Activated CD4-positive, alpha-beta T cell treated with anti-CD3 and anti-CD28 coated beads, Interleukin-2, amount 10 ng/mL, durations not matched to agents 7 days and 5 days (primary cell): ENCODE measurements at regions not wholly inside any gene's neighbourhood (a gene's known extent, or its start where the extent isn't known, plus 50 kb on each side); places are given as distances from the start of the nearest gene placed in this dataset.

Experiments used
- CTCF ChIA-PET: fragments of 350-600 bp; sonication (Branson Sonifier 250); formaldehyde crosslinking; loops from one replicate; lab custom pipeline; 2021; ENCODE audit warnings: antibody characterized with exemption; lab: Charles Lee
- POLR2A ChIA-PET: fragments of 350-600 bp; sonication (Branson Sonifier 250); formaldehyde crosslinking; loops from one replicate; lab custom pipeline; 2021; ENCODE audit warnings: antibody characterized with exemption; lab: Charles Lee
- DNase-seq: peaks from one replicate; pipeline ENCODE4 v3.0.0-alpha.2; 2020
- H3K27ac Mint-ChIP-seq: one replicate; pipeline ENCODE4 v1.8.0; 2021; ENCODE audit warnings: mild to moderate bottlenecking, moderate library complexity, mixed read lengths
- H3K27me3 Mint-ChIP-seq: one replicate; pipeline ENCODE4 v1.8.0; 2021; ENCODE audit warnings: mixed read lengths
- H3K36me3 Mint-ChIP-seq: one replicate; pipeline ENCODE4 v1.8.0; 2021; ENCODE audit warnings: low read depth, mixed read lengths
- H3K4me1 Mint-ChIP-seq: one replicate; pipeline ENCODE4 v1.8.0; 2021; ENCODE audit warnings: mixed read lengths
- H3K4me3 Mint-ChIP-seq: one replicate; pipeline ENCODE4 v1.8.0; 2021; ENCODE audit warnings: mild to moderate bottlenecking, moderate library complexity, mixed read lengths
- H3K9me3 Mint-ChIP-seq: one replicate; pipeline ENCODE4 v1.8.0; 2021; ENCODE audit warnings: mixed read lengths

DNA sequence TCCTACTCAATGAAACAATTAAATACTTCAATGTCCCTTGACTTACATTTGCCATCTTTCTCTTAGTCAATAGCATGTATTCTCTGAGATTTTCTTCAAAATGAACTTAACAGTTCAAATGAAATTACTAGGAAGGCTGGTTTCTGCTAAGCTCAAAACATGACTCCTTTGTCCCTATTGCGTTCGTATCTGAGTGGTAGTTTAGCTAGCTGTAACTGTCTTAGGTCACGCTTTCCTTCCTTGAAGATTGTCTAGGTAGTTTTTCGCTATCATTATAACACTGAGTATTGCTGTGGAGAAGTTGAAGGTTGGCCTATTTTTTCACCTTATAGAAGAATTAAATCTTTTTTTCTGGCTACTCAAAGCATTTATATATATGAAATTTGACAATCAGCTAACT, 1535.2 kb downstream of the PLA2G4A start:
- no peaks in the 10 kb centered on the region for H3K36me3 Mint-ChIP-seq
- POLR2A ChIA-PET: no interaction called here
- CTCF ChIA-PET: no interaction called here
- DNase-seq: no peak
- H3K27ac Mint-ChIP-seq: no peak overlapping the region
- H3K9me3 Mint-ChIP-seq: peaks cover 3% of the 10 kb centered on the region
- no peaks in the 10 kb centered on the region for H3K27me3 Mint-ChIP-seq
- H3K4me3 Mint-ChIP-seq: no peak overlapping the region
- no peaks in the 10 kb centered on the region for H3K4me1 Mint-ChIP-seq

DNA sequence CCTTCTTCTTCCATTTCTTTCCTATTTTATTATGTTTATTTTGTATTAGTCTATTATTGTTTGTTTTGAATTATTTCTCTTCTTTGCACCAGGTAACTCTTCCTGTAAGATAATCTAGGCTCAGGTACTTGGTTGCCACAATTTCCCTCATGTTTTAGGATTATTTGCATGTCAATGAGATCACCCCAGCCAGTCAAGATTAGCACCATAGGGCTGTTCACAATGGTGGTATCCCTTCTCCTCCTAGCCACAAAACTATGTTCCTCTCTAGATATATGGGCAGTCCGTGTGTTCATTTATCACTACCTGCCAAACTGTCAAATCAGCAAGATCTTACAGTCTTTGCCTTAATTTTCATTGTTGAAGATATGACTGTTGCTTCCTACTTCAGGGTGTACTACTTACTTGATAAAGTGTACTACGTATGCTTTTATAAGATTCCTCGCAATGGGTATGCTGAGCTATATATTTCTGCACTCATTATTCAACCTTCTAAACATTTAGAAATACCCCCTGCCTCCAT, 1536.2 kb downstream of the PLA2G4A start:
- Mint-ChIP-seq H3K27me3 (no peaks in the 10 kb centered on the region), H3K36me3 (no peaks in the 10 kb centered on the region), H3K4me3 (no peak overlapping the region), H3K27ac (no peak overlapping the region), H3K4me1 (no peaks in the 10 kb centered on the region), H3K9me3 (no peaks in the 10 kb centered on the region)
- no peak for DNase-seq
- CTCF ChIA-PET: no interaction called here
- POLR2A ChIA-PET: no interaction called here

DNA sequence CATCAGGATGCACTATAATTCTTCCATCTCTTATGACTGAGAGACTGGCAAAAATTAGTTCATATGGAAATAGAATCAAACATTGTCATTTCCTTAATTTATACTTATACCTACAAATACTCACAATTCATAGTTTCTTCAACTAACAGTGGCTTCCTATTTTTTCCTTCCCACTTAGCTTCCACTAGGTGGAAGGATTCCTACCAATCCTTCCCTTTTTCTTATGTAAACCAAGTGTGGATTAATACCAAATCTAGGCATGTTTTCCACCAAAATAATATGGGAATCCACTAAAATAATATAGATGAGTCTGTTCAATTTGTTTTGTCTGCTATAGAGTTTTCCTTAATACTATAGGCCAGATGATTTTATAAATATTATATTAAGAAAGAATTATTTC, 1537.1 kb downstream of the PLA2G4A start:
- DNase-seq: no peak
- ChIA-PET POLR2A (no interaction called here), CTCF (no interaction called here)
- no peaks in the 10 kb centered on the region for H3K4me1 Mint-ChIP-seq
- no peaks in the 10 kb centered on the region for H3K9me3 Mint-ChIP-seq
- H3K27me3 Mint-ChIP-seq: no peaks in the 10 kb centered on the region
- no peak overlapping the region for H3K4me3 Mint-ChIP-seq
- no peaks in the 10 kb centered on the region for H3K36me3 Mint-ChIP-seq
- no peak overlapping the region for H3K27ac Mint-ChIP-seq

DNA sequence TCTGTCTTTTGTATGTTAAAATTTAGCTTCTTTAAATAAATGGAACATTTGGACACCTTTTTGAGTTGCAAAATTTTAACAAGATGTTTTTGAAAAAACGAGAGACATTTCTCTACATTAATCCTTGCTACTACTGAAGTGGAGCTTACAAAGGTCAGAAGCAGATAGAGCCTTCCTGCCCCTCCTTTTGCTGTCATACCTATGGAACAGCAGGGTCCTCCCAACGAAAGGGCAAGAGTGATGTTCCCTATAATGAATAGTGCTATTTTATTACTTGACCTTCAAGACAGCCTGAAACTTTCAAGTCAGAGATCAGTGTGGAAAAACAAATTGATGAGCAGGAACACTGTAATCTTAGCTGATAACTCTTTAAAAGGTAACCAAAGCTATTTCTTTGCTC, 1538.9 kb downstream of the PLA2G4A start:
- H3K27me3 Mint-ChIP-seq: no peaks in the 10 kb centered on the region
- no peak overlapping the region for H3K27ac Mint-ChIP-seq
- H3K9me3 Mint-ChIP-seq: peaks cover 2% of the 10 kb centered on the region
- CTCF ChIA-PET: no interaction called here
- POLR2A ChIA-PET: no interaction called here
- H3K4me3 Mint-ChIP-seq: no peak overlapping the region
- no peak for DNase-seq
- no peaks in the 10 kb centered on the region for H3K4me1 Mint-ChIP-seq
- no peaks in the 10 kb centered on the region for H3K36me3 Mint-ChIP-seq

DNA sequence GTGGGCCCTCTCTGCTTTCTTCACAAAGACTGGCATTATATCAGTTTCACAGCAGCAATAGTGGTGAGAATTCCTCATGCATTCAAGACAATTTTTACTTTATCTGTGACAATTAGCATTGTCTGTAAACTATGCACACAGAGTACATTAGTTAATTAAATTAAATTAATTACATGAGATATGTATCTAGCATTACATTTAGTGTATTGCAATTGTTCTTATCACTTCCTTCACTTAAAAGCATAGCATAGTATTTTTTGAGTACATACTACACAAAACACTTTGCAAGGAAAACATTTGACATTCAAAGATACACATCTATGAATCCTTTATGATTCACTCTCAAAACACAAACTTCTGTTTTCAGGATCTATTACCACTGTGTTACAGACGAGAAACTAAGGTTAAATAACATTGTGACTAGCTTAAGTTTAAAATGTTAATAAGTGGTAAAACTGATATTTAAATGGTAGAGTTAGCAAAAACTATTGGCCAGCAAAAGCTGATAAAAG, 1542.6 kb downstream of the PLA2G4A start:
- CTCF ChIA-PET: no interaction called here

DNA sequence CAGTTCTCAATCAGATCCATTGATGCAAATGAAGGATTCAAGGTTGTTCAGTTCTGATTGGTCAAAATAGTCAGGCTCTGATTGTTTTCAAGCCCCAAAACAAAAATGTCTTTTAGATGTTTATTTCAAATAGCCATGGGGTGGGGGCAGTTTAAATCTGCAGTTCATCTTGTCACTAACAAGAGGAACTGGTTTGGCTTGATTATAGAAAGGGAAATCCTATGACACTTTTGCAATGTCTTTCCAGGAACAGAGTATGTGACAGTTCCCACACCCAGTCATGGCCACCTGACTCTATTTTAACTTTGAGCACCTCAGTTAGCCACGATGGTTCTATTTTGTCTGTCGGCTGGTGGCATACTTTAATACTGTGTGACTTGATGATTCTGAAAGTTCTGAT, 1544.1 kb downstream of the PLA2G4A start:
- Mint-ChIP-seq H3K4me3 (no peak overlapping the region), H3K27me3 (no peaks in the 10 kb centered on the region), H3K9me3 (peaks cover 6% of the 10 kb centered on the region), H3K27ac (no peak overlapping the region), H3K36me3 (no peaks in the 10 kb centered on the region), H3K4me1 (no peaks in the 10 kb centered on the region)
- ChIA-PET POLR2A (no interaction called here), CTCF (no interaction called here)
- no peak for DNase-seq

More for the DNA sequence above, 1542.6 kb downstream of the PLA2G4A start:
- POLR2A ChIA-PET: no interaction called here
- Mint-ChIP-seq H3K36me3 (no peaks in the 10 kb centered on the region), H3K9me3 (peaks cover 6% of the 10 kb centered on the region), H3K27me3 (no peaks in the 10 kb centered on the region), H3K4me1 (no peaks in the 10 kb centered on the region), H3K27ac (no peak overlapping the region), H3K4me3 (no peak overlapping the region)
- no peak for DNase-seq

DNA sequence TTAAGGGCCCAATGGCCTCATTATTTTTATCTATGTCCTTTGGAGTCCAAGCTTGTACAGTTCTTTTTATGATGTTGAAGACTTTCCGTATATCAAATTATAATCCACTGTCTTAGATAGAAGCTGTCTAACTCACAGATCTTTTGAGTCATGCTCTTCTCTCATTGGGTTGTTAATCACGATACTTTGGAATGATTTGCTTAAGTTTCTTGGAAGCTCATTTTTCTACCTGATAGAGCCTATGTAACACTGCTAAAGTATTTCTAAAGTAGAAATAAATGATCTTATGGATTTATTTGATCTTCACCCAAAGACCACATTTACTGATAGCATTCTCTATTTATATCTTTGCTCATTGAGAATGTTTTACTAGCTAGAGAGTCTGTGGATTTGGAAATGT, 1554.1 kb downstream of the PLA2G4A start:
- POLR2A ChIA-PET: no interaction called here
- H3K27me3 Mint-ChIP-seq: no peaks in the 10 kb centered on the region
- no peaks in the 10 kb centered on the region for H3K36me3 Mint-ChIP-seq
- H3K27ac Mint-ChIP-seq: no peak overlapping the region
- no peaks in the 10 kb centered on the region for H3K4me1 Mint-ChIP-seq
- H3K9me3 Mint-ChIP-seq: peaks cover 4% of the 10 kb centered on the region
- H3K4me3 Mint-ChIP-seq: no peak overlapping the region
- CTCF ChIA-PET: no interaction called here
- DNase-seq: no peak

DNA sequence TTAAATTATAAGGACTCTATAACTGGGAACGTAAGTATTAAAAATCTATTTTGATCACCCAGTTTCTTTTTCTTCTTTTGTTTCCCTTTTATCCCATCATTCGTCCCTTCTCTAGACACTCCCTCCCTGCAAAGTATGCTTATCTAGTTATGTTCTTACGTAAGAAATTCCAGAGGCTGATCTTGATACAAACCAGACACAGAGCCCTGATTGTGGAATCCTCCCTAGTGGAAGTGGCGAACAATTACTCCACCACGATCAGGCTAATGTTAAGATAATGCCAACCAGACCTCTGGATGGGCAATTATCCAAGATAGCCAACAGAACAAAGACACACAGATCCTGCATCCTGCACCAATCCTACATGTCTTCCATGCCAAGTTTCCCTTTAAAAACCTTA, 1557.4 kb downstream of the PLA2G4A start:
- Mint-ChIP-seq H3K4me1 (no peaks in the 10 kb centered on the region), H3K4me3 (no peak overlapping the region), H3K27me3 (no peaks in the 10 kb centered on the region), H3K36me3 (no peaks in the 10 kb centered on the region), H3K9me3 (peaks cover 7% of the 10 kb centered on the region), H3K27ac (no peak overlapping the region)
- CTCF ChIA-PET: no interaction called here
- POLR2A ChIA-PET: no interaction called here
- no peak for DNase-seq

DNA sequence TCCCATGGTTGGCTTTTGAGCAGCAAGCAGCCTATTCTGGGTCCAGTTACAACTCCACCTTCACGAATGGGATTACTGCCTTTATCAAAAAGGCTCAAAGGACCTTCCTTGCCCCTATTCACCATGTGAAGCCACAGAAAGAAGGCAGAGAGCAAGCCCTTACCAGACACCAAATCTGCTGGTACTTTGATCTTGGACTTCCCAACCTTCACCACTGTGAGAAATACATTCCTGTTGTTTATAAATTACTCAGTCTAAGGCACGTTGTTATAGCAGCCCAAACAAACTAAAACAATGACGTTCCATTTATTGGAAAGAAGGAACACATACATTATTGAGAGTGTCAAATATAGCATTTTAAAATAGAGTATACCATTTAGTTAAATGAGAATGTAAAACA, 1557.9 kb downstream of the PLA2G4A start:
- ChIA-PET POLR2A (no interaction called here), CTCF (no interaction called here)
- peaks cover 7% of the 10 kb centered on the region for H3K9me3 Mint-ChIP-seq
- no peaks in the 10 kb centered on the region for H3K4me1 Mint-ChIP-seq
- no peak overlapping the region for H3K27ac Mint-ChIP-seq
- no peak for DNase-seq
- no peaks in the 10 kb centered on the region for H3K36me3 Mint-ChIP-seq
- no peaks in the 10 kb centered on the region for H3K27me3 Mint-ChIP-seq
- H3K4me3 Mint-ChIP-seq: no peak overlapping the region

DNA sequence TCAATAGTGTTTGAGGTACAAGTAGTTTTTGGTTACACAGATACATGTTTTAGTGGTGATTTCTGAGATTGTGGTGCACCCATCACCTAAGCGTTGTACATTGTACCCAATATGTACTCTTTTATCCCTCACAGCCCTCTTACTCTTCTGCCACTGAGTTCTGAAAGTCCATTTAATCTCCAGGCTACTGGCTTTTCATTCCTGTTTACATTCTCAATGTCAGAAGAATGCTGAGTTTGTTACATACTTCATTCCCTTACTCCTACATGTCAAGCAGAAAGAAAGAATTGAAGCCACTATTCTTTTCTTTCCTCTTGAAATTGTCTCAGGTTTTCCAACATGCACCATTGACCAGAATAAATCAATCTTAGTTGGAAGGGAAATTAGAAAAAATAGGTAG, 1565.9 kb downstream of the PLA2G4A start:
- ChIA-PET POLR2A (no interaction called here), CTCF (no interaction called here)
- Mint-ChIP-seq H3K36me3 (no peaks in the 10 kb centered on the region), H3K4me3 (no peak overlapping the region), H3K27me3 (no peaks in the 10 kb centered on the region), H3K9me3 (peaks cover 3% of the 10 kb centered on the region), H3K4me1 (no peaks in the 10 kb centered on the region), H3K27ac (no peak overlapping the region)
- DNase-seq: no peak

DNA sequence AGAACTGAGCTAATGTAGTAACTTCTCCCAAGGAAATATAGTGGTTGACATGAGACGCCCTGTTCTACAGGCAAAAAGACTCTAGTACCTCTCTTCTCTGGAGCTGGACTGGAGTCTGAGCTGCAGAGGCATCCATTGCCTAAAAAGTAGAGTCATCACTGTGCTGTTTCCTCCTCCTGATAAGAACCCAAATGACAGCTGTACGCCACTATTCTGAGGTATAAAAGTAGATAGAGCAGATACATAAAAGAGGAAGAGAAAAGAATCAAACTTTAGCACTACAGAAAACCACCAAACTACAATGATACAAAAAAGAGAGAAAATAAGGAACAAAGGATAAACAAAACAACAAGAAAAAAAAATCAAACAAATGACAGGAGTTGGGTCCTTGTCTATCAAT, 1568.8 kb downstream of the PLA2G4A start:
- H3K4me3 Mint-ChIP-seq: no peak overlapping the region
- no peaks in the 10 kb centered on the region for H3K27me3 Mint-ChIP-seq
- ChIA-PET POLR2A (no interaction called here), CTCF (no interaction called here)
- no peaks in the 10 kb centered on the region for H3K4me1 Mint-ChIP-seq
- DNase-seq: no peak
- H3K27ac Mint-ChIP-seq: no peak overlapping the region
- peaks cover 3% of the 10 kb centered on the region for H3K9me3 Mint-ChIP-seq
- H3K36me3 Mint-ChIP-seq: no peaks in the 10 kb centered on the region

DNA sequence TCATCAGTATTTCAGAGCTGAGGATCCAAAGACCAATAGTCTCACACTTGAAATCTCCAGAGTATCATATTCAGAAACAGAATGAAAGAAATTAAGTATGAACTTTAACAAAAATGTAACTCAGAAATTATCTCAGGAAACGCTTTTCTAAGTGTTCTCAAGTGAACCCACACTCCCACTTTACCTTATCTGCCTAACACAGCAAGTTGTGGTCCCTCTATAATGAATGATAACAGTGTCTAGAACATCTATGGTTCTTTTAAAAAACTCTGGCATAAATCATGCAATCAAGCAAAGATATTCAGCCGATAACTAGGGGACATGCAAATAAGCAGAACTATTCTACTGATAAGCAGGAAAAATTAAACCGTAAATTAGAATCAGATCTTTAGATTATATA, 1574.2 kb downstream of the PLA2G4A start:
- H3K4me3 Mint-ChIP-seq: no peak overlapping the region
- H3K9me3 Mint-ChIP-seq: no peaks in the 10 kb centered on the region
- no peaks in the 10 kb centered on the region for H3K4me1 Mint-ChIP-seq
- POLR2A ChIA-PET: no interaction called here
- no peaks in the 10 kb centered on the region for H3K27me3 Mint-ChIP-seq
- no peak overlapping the region for H3K27ac Mint-ChIP-seq
- no peak for DNase-seq
- H3K36me3 Mint-ChIP-seq: no peaks in the 10 kb centered on the region
- CTCF ChIA-PET: no interaction called here

DNA sequence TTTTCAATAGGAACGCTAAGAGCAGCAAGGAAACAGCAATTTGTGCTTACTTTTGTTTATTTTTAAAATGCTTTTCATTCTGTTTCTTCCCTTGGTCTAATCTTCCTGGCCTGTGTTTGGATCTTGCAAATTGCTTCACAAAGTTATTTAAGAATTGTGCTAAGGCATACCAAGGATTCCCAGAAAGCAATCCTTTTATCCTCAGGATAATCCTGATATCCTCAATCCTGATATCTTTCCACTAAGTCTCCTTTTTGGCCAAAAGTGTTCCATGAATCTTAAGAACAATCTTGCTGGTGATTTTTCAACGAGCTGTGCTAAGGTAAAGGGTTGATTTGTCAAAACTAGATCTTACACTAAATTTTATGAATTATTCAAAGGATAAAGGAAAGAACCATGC, 1577.9 kb downstream of the PLA2G4A start:
- DNase-seq: no peak
- H3K27me3 Mint-ChIP-seq: no peaks in the 10 kb centered on the region
- CTCF ChIA-PET: no interaction called here
- no peak overlapping the region for H3K4me3 Mint-ChIP-seq
- no peaks in the 10 kb centered on the region for H3K4me1 Mint-ChIP-seq
- no peaks in the 10 kb centered on the region for H3K36me3 Mint-ChIP-seq
- no peaks in the 10 kb centered on the region for H3K9me3 Mint-ChIP-seq
- POLR2A ChIA-PET: no interaction called here
- H3K27ac Mint-ChIP-seq: no peak overlapping the region

DNA sequence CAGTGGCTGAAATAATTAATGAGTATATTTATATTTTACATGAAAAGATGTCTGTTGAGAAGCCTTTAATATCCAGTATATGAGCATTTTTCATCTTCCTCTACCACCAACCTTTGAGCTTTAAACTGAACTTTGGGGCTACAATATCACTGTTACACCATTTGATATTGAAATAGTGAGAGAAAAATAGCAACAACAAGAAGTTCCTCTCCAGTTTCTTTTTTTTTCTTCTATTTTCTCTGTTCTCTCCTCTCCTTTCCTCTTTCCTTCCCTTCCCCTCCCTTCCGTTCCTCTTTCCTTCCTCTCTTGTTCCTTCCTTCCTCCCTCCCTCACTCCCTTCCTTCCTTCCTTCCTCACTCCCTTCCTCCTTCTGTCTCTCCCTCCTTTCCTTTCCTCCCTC, 1591.4 kb downstream of the PLA2G4A start:
- H3K9me3 Mint-ChIP-seq: no peaks in the 10 kb centered on the region
- ChIA-PET POLR2A (no interaction called here), CTCF (no interaction called here)
- no peaks in the 10 kb centered on the region for H3K4me1 Mint-ChIP-seq
- no peak overlapping the region for H3K4me3 Mint-ChIP-seq
- no peak overlapping the region for H3K27ac Mint-ChIP-seq
- H3K36me3 Mint-ChIP-seq: no peaks in the 10 kb centered on the region
- H3K27me3 Mint-ChIP-seq: no peaks in the 10 kb centered on the region
- DNase-seq: no peak
